ENCODE measurements at regions not wholly inside any gene's neighbourhood (a gene's known extent, or its start where the extent isn't known, plus 50 kb on each side); places are given as distances from the start of the nearest gene placed in this dataset.

DNA sequence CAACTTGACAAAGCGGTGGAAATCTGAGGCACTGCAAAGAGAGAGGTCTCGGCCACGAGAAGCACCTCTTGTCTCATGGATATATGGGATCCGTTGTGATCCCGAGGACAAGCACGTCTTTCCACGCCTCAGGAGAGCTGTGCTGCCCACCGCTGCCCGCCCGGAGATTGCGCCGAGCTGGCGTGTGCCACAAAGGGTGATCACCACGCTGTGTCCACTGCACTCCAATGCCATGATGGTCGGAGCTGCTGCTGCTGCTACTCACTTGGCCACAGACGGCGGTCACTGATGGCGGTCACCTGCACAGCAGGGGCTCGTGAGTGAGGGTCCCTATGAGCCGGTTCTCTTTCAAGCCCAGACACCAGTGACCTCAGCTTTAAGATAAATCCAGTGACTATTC is 51.1 kb downstream of the SHANK2 start:
- TF ChIP-seq, protein P1, sequence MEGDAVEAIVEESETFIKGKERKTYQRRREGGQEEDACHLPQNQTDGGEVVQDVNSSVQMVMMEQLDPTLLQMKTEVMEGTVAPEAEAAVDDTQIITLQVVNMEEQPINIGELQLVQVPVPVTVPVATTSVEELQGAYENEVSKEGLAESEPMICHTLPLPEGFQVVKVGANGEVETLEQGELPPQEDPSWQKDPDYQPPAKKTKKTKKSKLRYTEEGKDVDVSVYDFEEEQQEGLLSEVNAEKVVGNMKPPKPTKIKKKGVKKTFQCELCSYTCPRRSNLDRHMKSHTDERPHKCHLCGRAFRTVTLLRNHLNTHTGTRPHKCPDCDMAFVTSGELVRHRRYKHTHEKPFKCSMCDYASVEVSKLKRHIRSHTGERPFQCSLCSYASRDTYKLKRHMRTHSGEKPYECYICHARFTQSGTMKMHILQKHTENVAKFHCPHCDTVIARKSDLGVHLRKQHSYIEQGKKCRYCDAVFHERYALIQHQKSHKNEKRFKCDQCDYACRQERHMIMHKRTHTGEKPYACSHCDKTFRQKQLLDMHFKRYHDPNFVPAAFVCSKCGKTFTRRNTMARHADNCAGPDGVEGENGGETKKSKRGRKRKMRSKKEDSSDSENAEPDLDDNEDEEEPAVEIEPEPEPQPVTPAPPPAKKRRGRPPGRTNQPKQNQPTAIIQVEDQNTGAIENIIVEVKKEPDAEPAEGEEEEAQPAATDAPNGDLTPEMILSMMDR (IDR thresholded peaks at IDR 0.05) = no peak
- no peak for TF ChIP-seq POLR2A (IDR thresholded peaks at IDR 0.05)

All from transverse colon (tissue), 3 donors.